GM19035 (cell line): ENCODE measurements at regions not wholly inside any gene's neighbourhood (a gene's known extent, or its start where the extent isn't known, plus 50 kb on each side); places are given as distances from the start of the nearest gene placed in this dataset.

Source experiments
- ATAC-seq: cut with Tn5 transposase; IDR thresholded peaks from one replicate; pipeline ENCODE4 v1.9.1; 2021; ENCODE audit not compliant: unreplicated experiment

GRCh38 chr20:10770753-10771152 is 97.0 kb upstream of the JAG1 start:
- ATAC-seq: no peak

GRCh38 chr20:10771435-10772140 is 97.8 kb upstream of the JAG1 start:
- ATAC-seq: no peak

- no peak for ATAC-seq
These were observed 100.7 kb upstream of the JAG1 start for GRCh38 chr20:10774357-10774943.

GRCh38 chr20:10777710-10778109 is 103.9 kb upstream of the JAG1 start:
- ATAC-seq: no peak

- ATAC-seq: no peak
These were observed 106.1 kb upstream of the JAG1 start for GRCh38 chr20:10779911-10780310.

GRCh38 chr20:10780901-10781300 is 107.1 kb upstream of the JAG1 start:
- ATAC-seq: no peak

- no peak for ATAC-seq
These were observed 107.7 kb upstream of the JAG1 start for GRCh38 chr20:10781526-10781925.

- ATAC-seq: no peak
These were observed 110.1 kb upstream of the JAG1 start for GRCh38 chr20:10783707-10784553.

- no peak for ATAC-seq
These were observed 110.9 kb upstream of the JAG1 start for GRCh38 chr20:10784554-10785183.

GRCh38 chr20:10786678-10787077 is 112.9 kb upstream of the JAG1 start:
- no peak for ATAC-seq

GRCh38 chr20:10788055-10788454 is 114.3 kb upstream of the JAG1 start:
- no peak for ATAC-seq

GRCh38 chr20:10788877-10789276 is 115.1 kb upstream of the JAG1 start:
- ATAC-seq: no peak

- no peak for ATAC-seq
These were observed 115.6 kb upstream of the JAG1 start for GRCh38 chr20:10789386-10789785.

- no peak for ATAC-seq
These were observed 116.2 kb upstream of the JAG1 start for GRCh38 chr20:10790013-10790412.

GRCh38 chr20:10792291-10792690 is 118.5 kb upstream of the JAG1 start:
- no peak for ATAC-seq

- ATAC-seq: no peak
These were observed 120.0 kb upstream of the JAG1 start for GRCh38 chr20:10793766-10794165.

GRCh38 chr20:10794765-10795164 is 121.0 kb upstream of the JAG1 start:
- ATAC-seq: no peak

GRCh38 chr20:10795286-10796026 is 121.7 kb upstream of the JAG1 start:
- no peak for ATAC-seq

GRCh38 chr20:10798811-10799210 is 125.0 kb upstream of the JAG1 start:
- no peak for ATAC-seq

- ATAC-seq: no peak
These were observed 125.9 kb upstream of the JAG1 start for GRCh38 chr20:10799735-10800134.

GRCh38 chr20:10800288-10800687 is 126.5 kb upstream of the JAG1 start:
- ATAC-seq: no peak
